Keratinocyte (primary cell): ENCODE measurements at regions not wholly inside any gene's neighbourhood (a gene's known extent, or its start where the extent isn't known, plus 50 kb on each side); places are given as distances from the start of the nearest gene placed in this dataset.

ENCODE experiments used
- DNase-seq: peaks from one replicate; pipeline ENCODE4 v3.0.0-alpha.2; 2011; ENCODE audit warnings: low read depth, missing footprints, low spot score
- FAIRE-seq: peaks from 2 replicates; lab custom pipeline; 2011; peaks lifted over from hg19 to GRCh38; lab: Jason Lieb, UNC
- H2AFZ ChIP-seq: 2 replicates; pipeline ENCODE4 v1.6.0; 2012; ENCODE audit warnings: low read length, control low read depth, inconsistent platforms; ENCODE audit not compliant: control insufficient read depth
- H3K27ac ChIP-seq: 2 replicates; pipeline ENCODE4 v1.5.1; 2011; ENCODE audit warnings: low read length; ENCODE audit not compliant: control insufficient read depth, insufficient read depth
- H3K27me3 ChIP-seq: 3 replicates; pipeline ENCODE4 v1.6.0; 2011; ENCODE audit warnings: low read length; ENCODE audit not compliant: control insufficient read depth, insufficient read depth; ENCODE audit errors: extremely low read depth
- H3K36me3 ChIP-seq, 2 experiments: 2 replicates in 1 of 2; 3 replicates in 1 of 2; pipeline ENCODE4 v1.5.1; 2011; ENCODE audit warnings: low read length in 2 of 2, mild to moderate bottlenecking in 1 of 2; ENCODE audit not compliant: control insufficient read depth in 2 of 2, insufficient read depth in 2 of 2; ENCODE audit errors: extremely low read depth in 1 of 2
- H3K4me1 ChIP-seq: 3 replicates; pipeline ENCODE4 v1.5.1; 2011; ENCODE audit warnings: low read length; ENCODE audit not compliant: control insufficient read depth, insufficient read depth; ENCODE audit errors: extremely low read depth
- H3K4me2 ChIP-seq: 3 replicates; pipeline ENCODE4 v1.6.0; 2011; ENCODE audit warnings: low read depth, low read length; ENCODE audit not compliant: control insufficient read depth, insufficient read depth; ENCODE audit errors: extremely low read depth
- H3K4me3 ChIP-seq, 3 experiments: fragments of 200-600 bp in 1 of 3; sonication (generic) in 1 of 3; 2 replicates in 2 of 3; 3 replicates in 1 of 3; pipeline ENCODE4 v1.5.1; 2011 to 2016; ENCODE audit warnings: low read length in 3 of 3, mild to moderate bottlenecking in 3 of 3, control low read depth in 2 of 3, inconsistent platforms in 1 of 3, low read depth in 1 of 3, mixed read lengths in 1 of 3, mixed run types in 1 of 3, moderate library complexity in 1 of 3; ENCODE audit not compliant: control insufficient read depth in 2 of 3, insufficient read depth in 2 of 3; ENCODE audit errors: extremely low read depth in 1 of 3
- H3K79me2 ChIP-seq: 2 replicates; pipeline ENCODE4 v1.6.0; 2012; ENCODE audit warnings: low read length; ENCODE audit not compliant: control insufficient read depth, insufficient read depth
- H3K9ac ChIP-seq: 3 replicates; pipeline ENCODE4 v1.6.0; 2011; ENCODE audit warnings: low read length; ENCODE audit not compliant: control insufficient read depth, insufficient read depth; ENCODE audit errors: extremely low read depth
- H3K9me1 ChIP-seq: 3 replicates; pipeline ENCODE4 v1.6.0; 2011; ENCODE audit warnings: low read length; ENCODE audit not compliant: control insufficient read depth, insufficient read depth; ENCODE audit errors: extremely low read depth
- H3K9me3 ChIP-seq: 2 replicates; pipeline ENCODE4 v1.5.1; 2012; ENCODE audit warnings: low read depth, low read length; ENCODE audit not compliant: control insufficient read depth
- H4K20me1 ChIP-seq: 3 replicates; pipeline ENCODE4 v1.6.0; 2011; ENCODE audit warnings: low read length; ENCODE audit not compliant: control insufficient read depth, insufficient read depth; ENCODE audit errors: extremely low read depth
- CTCF ChIP-seq, 3 experiments: IDR thresholded peaks in 1 of 3; conservative IDR thresholded peaks in 1 of 3; optimal IDR thresholded peaks in 1 of 3; 2 replicates in 2 of 3; 3 replicates in 1 of 3; pipeline versions ENCODE3 to v1.5.1; 2011; ENCODE audit warnings: low read length in 3 of 3, mild to moderate bottlenecking in 3 of 3, moderate library complexity in 2 of 3, control low read depth in 1 of 3, inconsistent platforms in 1 of 3; ENCODE audit not compliant: insufficient read depth in 2 of 3; ENCODE audit errors: extremely low read depth in 1 of 3
- EZH2 ChIP-seq: IDR thresholded peaks from one replicate; pipeline ENCODE4 v1.6.1; 2012; ENCODE audit warnings: inconsistent platforms, mild to moderate bottlenecking, low read length, moderate library complexity
- dilution Hi-C: fragments of 300-500 bp; cut with MboI; formaldehyde crosslinking; loops from one replicate; pipeline ENCODE4 v1.7.0; 2020; ENCODE audit warnings: low sequenced_read_pairs; ENCODE audit not compliant: extremely low pct_ligation_motif_present

GRCh38 chr13:93017493-93018112, 209.0 kb upstream of the GPC6 start:
- TF ChIP-seq CTCF (optimal IDR thresholded peaks at IDR 0.05 in 1 of 3, IDR thresholded peaks at IDR 0.05 in 1 of 3, conservative IDR thresholded peaks at IDR 0.05 in 1 of 3; ENCODE audit: extremely low read depth in 1 of 3, insufficient read depth in 2 of 3, low read length in 3 of 3) (no peak), EZH2 (no peak)
- Histone ChIP-seq H3K4me2 (no peak overlapping the region), H3K9ac (no peak overlapping the region), H3K79me2 (no peaks in the 10 kb centered on the region), H2AFZ (no peak overlapping the region), H3K4me1 (no peaks in the 10 kb centered on the region), H3K4me3 (no peak overlapping the region), H3K27me3 (no peaks in the 10 kb centered on the region), H4K20me1 (no peaks in the 10 kb centered on the region), H3K27ac (no peak overlapping the region), H3K9me3 (no peaks in the 10 kb centered on the region), H3K36me3 (no peaks in the 10 kb centered on the region), H3K9me1 (no peaks in the 10 kb centered on the region)
- FAIRE-seq (no peak), DNase-seq (no peak)
- dilution Hi-C loops = no loop called here

GRCh38 chr13:93023929-93024328, 202.7 kb upstream of the GPC6 start:
- Histone ChIP-seq H4K20me1 (no peaks in the 10 kb centered on the region), H3K27ac (no peak overlapping the region)
- no peak for FAIRE-seq

More at GRCh38 chr13:93023929-93024328, 202.7 kb upstream of the GPC6 start:
- Histone ChIP-seq H3K79me2 (no peaks in the 10 kb centered on the region), H3K9me1 (no peaks in the 10 kb centered on the region), H3K4me2 (no peak overlapping the region), H2AFZ (no peak overlapping the region), H3K9me3 (no peaks in the 10 kb centered on the region), H3K9ac (no peak overlapping the region), H3K27me3 (no peaks in the 10 kb centered on the region), H3K4me3 (no peak overlapping the region), H3K4me1 (no peaks in the 10 kb centered on the region), H3K36me3 (no peaks in the 10 kb centered on the region)
- dilution Hi-C loops = no loop called here
- no peak for DNase-seq
- TF ChIP-seq EZH2 = no peak
- no peak for TF ChIP-seq CTCF (optimal IDR thresholded peaks at IDR 0.05 in 1 of 3, IDR thresholded peaks at IDR 0.05 in 1 of 3, conservative IDR thresholded peaks at IDR 0.05 in 1 of 3; ENCODE audit: extremely low read depth in 1 of 3, insufficient read depth in 2 of 3, low read length in 3 of 3)
